ENCODE measurements at regions not wholly inside any gene's neighbourhood (a gene's known extent, or its start where the extent isn't known, plus 50 kb on each side); places are given as distances from the start of the nearest gene placed in this dataset.

DNA sequence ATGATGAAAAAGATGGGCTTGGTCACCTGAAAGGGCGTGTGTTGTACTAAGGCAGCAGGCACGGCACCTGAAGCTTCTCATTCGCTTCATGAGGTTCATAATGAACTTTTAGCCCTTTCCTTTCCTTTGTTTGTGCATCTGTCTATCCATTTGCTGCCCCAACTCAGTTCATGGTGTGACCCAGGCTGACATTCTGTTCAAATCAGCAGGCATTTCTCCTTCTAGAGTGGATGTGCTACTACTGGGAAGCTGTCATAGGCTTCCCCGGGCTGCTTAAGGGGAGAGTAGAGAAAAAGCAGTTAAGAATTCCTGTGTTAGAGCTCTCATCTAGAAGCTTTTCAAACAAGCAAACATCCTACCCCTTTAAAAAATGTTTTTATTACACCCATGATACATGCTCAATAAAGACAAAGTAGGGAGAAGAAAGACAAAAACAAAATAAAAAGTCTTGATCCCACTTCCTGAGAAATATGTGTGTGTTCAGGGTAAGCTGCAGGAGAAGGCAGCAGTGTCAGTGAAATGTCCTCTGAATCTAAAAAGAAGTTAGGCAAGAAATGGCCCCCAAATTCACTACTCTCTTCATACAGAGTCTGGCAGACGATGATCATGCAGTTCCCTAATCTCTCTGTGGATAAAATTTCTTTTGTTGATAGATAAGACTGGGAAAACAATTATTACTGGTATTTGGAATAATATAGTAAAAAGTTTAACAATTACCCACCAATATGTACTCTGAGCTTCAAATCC, 136.9 kb upstream of the PFN2 start:
- no peaks in the 10 kb centered on the region for H3K9me3 ChIP-seq (ENCODE audit: insufficient read depth, low read depth, low read length)
- H3K36me3 ChIP-seq (ENCODE audit: insufficient read depth, low read depth, low read length), result no peaks in the 10 kb centered on the region
- peaks cover 20% of the 10 kb centered on the region for H3K4me1 ChIP-seq (ENCODE audit: insufficient read depth, low read length)
- no peak overlapping the region for H3K27ac ChIP-seq (ENCODE audit: low read length)
- no peak overlapping the region; the same call in 1 of the 2 replicates for H3K4me3 ChIP-seq (ENCODE audit: low read length)
- no peak overlapping the region for H3K9ac ChIP-seq (ENCODE audit: low read depth, low read length)
- no peaks in the 10 kb centered on the region for H3K27me3 ChIP-seq (ENCODE audit: insufficient read depth, low read length)

DNA sequence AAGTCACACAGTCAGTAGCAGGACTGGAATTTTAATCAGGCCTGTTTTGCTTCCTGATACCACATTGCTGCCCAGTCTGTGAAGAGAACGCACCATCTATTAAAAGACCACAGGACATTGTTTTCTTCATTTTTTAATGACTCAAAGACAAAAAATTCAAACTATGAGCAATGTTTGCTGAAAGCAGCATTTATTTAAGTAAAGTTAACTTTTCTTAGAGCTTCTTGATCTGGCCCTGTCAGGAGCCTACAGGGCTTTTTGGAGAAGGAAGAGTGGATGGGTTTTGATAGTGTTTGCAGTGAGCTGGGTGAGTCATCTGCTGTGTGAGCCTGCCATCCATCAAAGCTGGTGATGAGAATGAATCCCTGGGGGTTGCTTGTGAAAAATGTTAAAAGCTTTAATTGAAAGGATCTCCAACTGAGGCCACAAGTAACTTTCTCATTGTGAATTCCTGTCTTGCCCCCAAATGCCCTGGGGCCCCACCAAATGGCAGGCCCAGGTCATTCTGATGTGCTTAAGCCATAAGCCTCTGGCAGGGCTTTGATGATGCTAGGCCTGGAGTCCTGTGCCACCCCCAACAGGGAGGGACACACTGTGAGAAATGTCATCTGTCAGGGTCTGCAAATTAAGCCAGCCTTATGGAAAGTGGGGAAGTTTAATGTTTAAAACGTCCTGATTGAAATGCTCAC, 136.2 kb upstream of the PFN2 start:
- no peak overlapping the region for H3K27ac ChIP-seq (ENCODE audit: low read length)
- no peaks in the 10 kb centered on the region for H3K9me3 ChIP-seq (ENCODE audit: insufficient read depth, low read depth, low read length)
- H3K9ac ChIP-seq (ENCODE audit: low read depth, low read length), result no peak overlapping the region
- H3K27me3 ChIP-seq (ENCODE audit: insufficient read depth, low read length), result no peaks in the 10 kb centered on the region
- no peak overlapping the region; the same call in 1 of the 2 replicates for H3K4me3 ChIP-seq (ENCODE audit: low read length)
- peaks cover 20% of the 10 kb centered on the region for H3K4me1 ChIP-seq (ENCODE audit: insufficient read depth, low read length)
- no peaks in the 10 kb centered on the region for H3K36me3 ChIP-seq (ENCODE audit: insufficient read depth, low read depth, low read length)

DNA sequence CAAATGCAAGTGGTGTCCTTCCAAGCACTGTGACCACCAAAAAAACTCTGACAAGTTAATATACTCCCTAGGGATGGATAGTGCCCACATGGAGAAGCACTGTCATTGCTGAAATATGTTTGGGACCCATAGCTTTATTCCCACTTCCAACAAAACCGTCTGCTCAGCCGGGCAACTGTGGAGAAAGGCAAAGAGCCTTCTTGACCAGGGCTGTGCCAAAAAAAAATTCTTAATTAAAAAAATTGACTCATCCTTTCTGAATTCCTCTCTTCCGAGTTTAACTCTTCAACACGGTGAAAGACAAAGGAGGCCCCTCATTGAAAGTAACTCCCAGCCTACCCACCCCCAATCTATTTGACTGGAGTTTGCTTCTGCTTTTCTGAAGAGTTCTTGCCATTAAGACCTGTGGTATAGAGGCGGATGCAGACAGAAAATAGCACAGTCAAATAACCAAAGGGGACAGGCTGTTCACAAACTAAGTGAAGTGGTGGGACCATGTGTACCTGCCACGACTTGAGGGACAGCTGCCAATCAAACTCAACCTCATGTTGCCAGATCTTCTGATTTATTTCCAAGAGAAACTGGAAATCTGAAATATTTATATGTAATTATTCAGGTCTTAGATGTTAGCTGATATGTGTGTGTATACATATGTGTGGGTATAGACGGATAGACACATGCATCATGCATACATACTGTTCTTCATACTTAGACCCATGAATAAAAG, 135.4 kb upstream of the PFN2 start:
- H3K4me1 ChIP-seq (ENCODE audit: insufficient read depth, low read length), result peaks cover 20% of the 10 kb centered on the region
- no peak overlapping the region for H3K9ac ChIP-seq (ENCODE audit: low read depth, low read length)
- H3K36me3 ChIP-seq (ENCODE audit: insufficient read depth, low read depth, low read length), result no peaks in the 10 kb centered on the region
- H3K27me3 ChIP-seq (ENCODE audit: insufficient read depth, low read length), result no peaks in the 10 kb centered on the region
- no peak overlapping the region for H3K27ac ChIP-seq (ENCODE audit: low read length)
- H3K9me3 ChIP-seq (ENCODE audit: insufficient read depth, low read depth, low read length), result peaks cover 3% of the 10 kb centered on the region
- no peak overlapping the region for H3K4me3 ChIP-seq (ENCODE audit: low read length)

DNA sequence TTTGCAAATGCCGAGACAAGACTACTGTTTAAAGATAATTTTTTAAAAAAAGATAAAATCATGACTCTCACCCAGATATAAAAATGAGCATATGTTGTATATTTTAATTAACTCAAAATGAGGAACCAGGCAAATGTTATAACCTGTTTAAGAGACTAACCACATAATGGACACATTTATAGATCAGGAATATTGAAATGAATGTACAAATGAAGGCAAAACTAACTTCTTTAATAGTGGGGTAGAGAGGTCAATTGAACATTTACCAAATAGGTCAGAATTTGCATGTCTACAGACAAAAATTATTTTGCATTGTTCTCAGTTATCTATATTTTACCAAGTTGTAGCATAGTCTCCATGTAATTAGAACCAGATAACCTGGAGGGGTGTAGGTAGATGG, 134.3 kb upstream of the PFN2 start:
- H3K27me3 ChIP-seq (ENCODE audit: insufficient read depth, low read length), result no peaks in the 10 kb centered on the region
- H3K4me3 ChIP-seq (ENCODE audit: low read length), result no peak overlapping the region
- H3K9ac ChIP-seq (ENCODE audit: low read depth, low read length), result no peak overlapping the region
- H3K4me1 ChIP-seq (ENCODE audit: insufficient read depth, low read length), result peaks cover 20% of the 10 kb centered on the region
- H3K27ac ChIP-seq (ENCODE audit: low read length), result no peak overlapping the region
- H3K36me3 ChIP-seq (ENCODE audit: insufficient read depth, low read depth, low read length), result no peaks in the 10 kb centered on the region
- H3K9me3 ChIP-seq (ENCODE audit: insufficient read depth, low read depth, low read length), result peaks cover 3% of the 10 kb centered on the region

DNA sequence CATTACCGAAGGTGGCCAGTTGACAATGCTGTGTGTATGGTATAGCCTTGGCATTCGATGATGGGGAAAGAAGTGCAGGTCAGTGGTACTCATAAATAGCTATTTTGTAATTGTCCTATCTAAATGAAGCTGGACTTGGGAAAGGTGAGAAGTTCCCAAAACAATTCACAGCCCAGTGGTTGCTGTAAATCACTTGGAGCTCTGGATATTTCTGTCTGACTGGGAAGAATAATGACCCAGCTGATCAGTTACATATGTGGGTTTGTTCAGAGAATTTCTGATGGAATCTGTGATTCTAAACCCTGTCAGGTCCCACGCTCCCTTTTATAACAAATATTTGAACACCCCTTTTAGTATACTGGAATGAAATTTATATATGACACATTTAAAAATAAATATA, 133.9 kb upstream of the PFN2 start:
- H3K4me3 ChIP-seq (ENCODE audit: low read length), result no peak overlapping the region
- no peak overlapping the region for H3K9ac ChIP-seq (ENCODE audit: low read depth, low read length)
- H3K4me1 ChIP-seq (ENCODE audit: insufficient read depth, low read length), result peaks cover 20% of the 10 kb centered on the region
- H3K27me3 ChIP-seq (ENCODE audit: insufficient read depth, low read length), result no peaks in the 10 kb centered on the region
- H3K9me3 ChIP-seq (ENCODE audit: insufficient read depth, low read depth, low read length), result peaks cover 3% of the 10 kb centered on the region
- H3K27ac ChIP-seq (ENCODE audit: low read length), result no peak overlapping the region
- H3K36me3 ChIP-seq (ENCODE audit: insufficient read depth, low read depth, low read length), result no peaks in the 10 kb centered on the region

DNA sequence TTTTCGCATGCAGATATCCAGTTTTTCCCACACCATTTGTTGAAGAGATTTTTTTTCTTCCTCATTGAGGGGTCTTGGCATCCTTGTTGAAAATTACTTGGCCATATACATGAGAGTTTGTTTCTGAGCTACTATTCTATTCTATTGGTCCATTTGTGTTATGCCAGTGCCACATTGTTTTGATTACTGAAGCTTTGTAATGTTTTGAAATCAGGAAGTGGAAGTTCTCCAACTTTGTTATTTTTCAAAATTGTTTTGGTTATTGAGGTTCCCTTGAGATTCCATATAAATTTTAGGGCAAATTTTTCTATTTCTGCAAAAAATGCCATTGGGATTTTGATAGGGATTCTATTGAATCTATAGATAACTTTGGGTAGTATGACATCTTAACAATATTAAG, 130.3 kb upstream of the PFN2 start:
- H3K36me3 ChIP-seq (ENCODE audit: insufficient read depth, low read depth, low read length), result no peaks in the 10 kb centered on the region
- no peak overlapping the region for H3K9ac ChIP-seq (ENCODE audit: low read depth, low read length)
- H3K27me3 ChIP-seq (ENCODE audit: insufficient read depth, low read length), result no peaks in the 10 kb centered on the region
- no peak overlapping the region for H3K4me3 ChIP-seq (ENCODE audit: low read length)
- H3K9me3 ChIP-seq (ENCODE audit: insufficient read depth, low read depth, low read length), result peaks cover 3% of the 10 kb centered on the region
- no peak overlapping the region for H3K27ac ChIP-seq (ENCODE audit: low read length)
- H3K4me1 ChIP-seq (ENCODE audit: insufficient read depth, low read length), result peaks cover 19% of the 10 kb centered on the region; the same call in 1 of the 2 replicates

DNA sequence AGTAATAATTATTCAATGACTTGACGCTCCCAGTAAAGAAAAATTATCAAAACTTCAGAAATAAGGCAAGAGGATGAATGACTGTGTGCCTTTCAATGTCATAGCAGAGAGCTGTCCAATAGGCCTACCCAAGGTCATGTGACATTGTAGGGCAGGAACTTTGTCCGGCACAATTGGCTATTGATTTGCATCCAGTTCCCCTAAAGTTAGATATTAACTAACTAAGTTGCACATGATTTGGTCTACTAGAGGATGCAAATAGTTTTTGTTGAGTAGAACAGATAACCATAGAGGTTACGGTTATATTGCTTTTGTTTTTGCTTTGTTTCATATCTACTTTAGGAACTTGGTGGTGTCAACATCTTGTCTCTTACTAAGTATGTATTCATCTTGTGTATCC, 127.9 kb upstream of the PFN2 start:
- H3K9me3 ChIP-seq (ENCODE audit: insufficient read depth, low read depth, low read length), result peaks cover 3% of the 10 kb centered on the region
- H3K4me1 ChIP-seq (ENCODE audit: insufficient read depth, low read length), result peaks cover 18% of the 10 kb centered on the region; the same call in 1 of the 2 replicates
- H3K9ac ChIP-seq (ENCODE audit: low read depth, low read length), result no peak overlapping the region
- no peak overlapping the region for H3K27ac ChIP-seq (ENCODE audit: low read length)
- no peaks in the 10 kb centered on the region for H3K36me3 ChIP-seq (ENCODE audit: insufficient read depth, low read depth, low read length)
- no peaks in the 10 kb centered on the region for H3K27me3 ChIP-seq (ENCODE audit: insufficient read depth, low read length)
- H3K4me3 ChIP-seq (ENCODE audit: low read length), result no peak overlapping the region

DNA sequence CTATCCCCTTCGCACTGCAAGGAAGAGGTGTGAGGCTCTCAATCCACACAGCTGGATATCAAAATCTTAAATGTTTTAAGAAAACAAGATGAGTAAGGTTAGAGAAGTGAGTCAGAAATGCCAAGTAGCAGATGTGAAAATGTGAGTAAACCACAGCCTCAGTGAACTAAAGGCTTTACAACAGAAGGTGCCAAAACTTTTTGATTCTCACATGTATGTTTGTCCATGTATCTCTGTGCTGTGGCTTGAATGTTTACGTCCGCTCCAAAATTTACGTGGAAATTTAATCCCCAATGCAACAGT, 126.8 kb upstream of the PFN2 start:
- Histone ChIP-seq H3K27me3 (ENCODE audit: insufficient read depth, low read length) (no peaks in the 10 kb centered on the region), H3K27ac (ENCODE audit: low read length) (no peak overlapping the region), H3K4me3 (ENCODE audit: low read length) (no peak overlapping the region), H3K9me3 (ENCODE audit: insufficient read depth, low read depth, low read length) (peaks cover 3% of the 10 kb centered on the region), H3K4me1 (ENCODE audit: insufficient read depth, low read length) (peaks cover 18% of the 10 kb centered on the region; the same call in 1 of the 2 replicates), H3K36me3 (ENCODE audit: insufficient read depth, low read depth, low read length) (no peaks in the 10 kb centered on the region), H3K9ac (ENCODE audit: low read depth, low read length) (no peak overlapping the region; the same call in 1 of the 2 replicates)

DNA sequence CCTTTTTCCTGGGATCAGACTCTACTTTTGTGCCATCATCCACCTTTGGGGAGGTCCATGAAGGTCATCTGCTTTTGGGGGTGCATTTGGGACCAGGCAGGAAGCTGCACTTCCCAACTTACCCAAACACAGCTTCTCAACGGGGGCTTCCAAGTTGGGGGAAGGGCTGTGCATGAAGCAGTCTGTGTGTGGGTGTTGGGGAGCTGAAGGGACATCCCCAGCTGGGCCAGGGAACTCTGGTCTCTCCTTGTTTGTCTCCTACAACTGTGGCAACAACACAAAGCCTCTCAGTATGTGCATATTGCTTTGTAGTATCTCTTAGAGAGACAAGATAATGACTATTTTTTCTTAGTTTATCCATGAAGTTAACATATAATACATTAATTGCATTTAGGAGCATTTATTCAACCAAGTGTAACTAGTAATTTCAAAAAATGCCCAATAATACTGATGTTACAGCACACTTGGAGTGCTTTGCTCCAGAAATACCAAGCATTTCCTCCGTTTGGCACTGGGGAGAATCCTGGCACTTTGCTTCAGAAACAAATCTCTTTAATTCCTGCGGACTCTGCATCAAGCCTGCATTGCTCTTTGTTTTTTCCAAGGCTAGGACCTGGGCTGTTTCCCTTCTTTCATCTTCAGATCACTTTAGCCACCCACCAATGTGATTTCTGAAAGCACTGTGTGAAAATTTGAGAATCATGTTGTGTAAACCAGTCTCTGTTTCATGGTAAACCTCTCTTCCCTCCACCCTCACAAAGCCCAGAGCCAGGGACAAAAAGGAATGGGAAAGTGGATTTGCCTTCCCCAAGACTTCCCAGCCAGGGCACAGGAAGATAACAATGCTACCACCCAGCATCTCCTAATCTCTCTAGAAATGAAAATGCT, 126.2 kb upstream of the PFN2 start:
- Histone ChIP-seq H3K4me3 (ENCODE audit: low read length) (peak overlapping the region; percentile 41; the same call in 1 of the 2 replicates), H3K27ac (ENCODE audit: low read length) (no peak overlapping the region), H3K27me3 (ENCODE audit: insufficient read depth, low read length) (no peaks in the 10 kb centered on the region), H3K9me3 (ENCODE audit: insufficient read depth, low read depth, low read length) (peaks cover 3% of the 10 kb centered on the region), H3K9ac (ENCODE audit: low read depth, low read length) (peak overlapping the region; percentile 5; the same call in 1 of the 2 replicates), H3K4me1 (ENCODE audit: insufficient read depth, low read length) (peaks cover 18% of the 10 kb centered on the region; the same call in 1 of the 2 replicates), H3K36me3 (ENCODE audit: insufficient read depth, low read depth, low read length) (no peaks in the 10 kb centered on the region)

DNA sequence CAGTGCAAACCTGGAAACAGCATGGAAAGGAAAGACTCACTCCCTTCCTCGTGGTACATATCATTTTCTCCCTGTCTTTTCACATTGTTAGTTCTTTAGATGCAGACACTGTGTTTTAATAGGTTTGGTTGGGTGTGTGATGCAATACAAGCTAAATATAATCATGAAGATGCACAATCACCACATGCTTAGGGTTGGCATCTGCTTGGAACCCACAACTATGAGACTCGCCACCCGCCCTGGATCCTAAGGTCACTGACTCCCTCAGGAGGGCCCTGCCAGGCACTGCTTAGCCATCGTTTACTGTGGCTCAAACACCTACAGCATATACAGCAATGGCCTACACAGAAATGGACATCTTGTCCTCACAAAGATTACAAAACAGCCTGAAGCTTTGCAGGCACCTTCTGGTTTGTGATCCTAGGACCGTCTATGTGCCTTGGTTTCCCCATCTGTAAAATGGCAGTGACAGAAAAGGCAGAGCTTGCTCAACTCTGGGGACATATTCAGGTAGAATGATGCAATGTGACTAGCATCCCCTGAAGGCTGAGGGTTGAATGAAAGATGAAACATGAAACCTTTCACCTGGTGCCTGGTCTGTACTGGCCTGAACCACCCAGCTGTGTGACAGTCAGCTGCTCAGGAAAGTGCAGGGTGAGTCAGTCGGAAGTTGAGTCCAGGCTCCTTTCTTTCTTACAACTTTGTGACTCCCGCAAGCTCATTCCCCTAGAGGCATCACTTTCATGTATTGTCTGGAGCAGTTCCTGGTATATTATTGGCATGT, 123.6 kb upstream of the PFN2 start:
- Histone ChIP-seq H3K4me3 (ENCODE audit: low read length) (no peak overlapping the region), H3K9me3 (ENCODE audit: insufficient read depth, low read depth, low read length) (no peaks in the 10 kb centered on the region), H3K9ac (ENCODE audit: low read depth, low read length) (no peak overlapping the region), H3K27ac (ENCODE audit: low read length) (no peak overlapping the region), H3K36me3 (ENCODE audit: insufficient read depth, low read depth, low read length) (no peaks in the 10 kb centered on the region), H3K27me3 (ENCODE audit: insufficient read depth, low read length) (no peaks in the 10 kb centered on the region), H3K4me1 (ENCODE audit: insufficient read depth, low read length) (peaks cover 18% of the 10 kb centered on the region; the same call in 1 of the 2 replicates)

Data from iPS-20b (cell line).